ENCODE measurements at regions not wholly inside any gene's neighbourhood (a gene's known extent, or its start where the extent isn't known, plus 50 kb on each side); places are given as distances from the start of the nearest gene placed in this dataset.

GRCh38 chr6:88220493-88220892 is 54.3 kb upstream of the CNR1 start:
- DNase-seq: no peak

GRCh38 chr6:88216182-88216581 is 50.0 kb upstream of the CNR1 start:
- no peak for DNase-seq
